ENCODE measurements at regions not wholly inside any gene's neighbourhood (a gene's known extent, or its start where the extent isn't known, plus 50 kb on each side); places are given as distances from the start of the nearest gene placed in this dataset.

DNA sequence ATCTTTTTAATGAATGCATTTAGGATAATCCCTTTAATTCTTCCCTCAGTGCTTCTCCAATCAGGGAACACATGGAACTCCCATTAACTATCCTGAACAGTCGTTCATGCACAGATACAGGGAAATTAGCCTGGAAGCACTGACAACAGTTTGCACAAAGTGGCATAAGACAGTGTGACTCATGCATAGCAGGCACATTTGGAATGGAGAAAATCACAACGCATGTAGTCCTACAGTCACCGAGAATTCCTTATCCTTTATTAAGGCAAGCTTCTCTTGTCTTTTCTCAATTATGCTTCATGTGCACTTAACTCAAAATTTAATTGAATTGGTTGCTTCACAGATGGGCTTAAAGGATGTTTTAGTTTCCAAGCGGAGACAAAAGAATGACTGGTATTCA, 155.0 kb upstream of the CRBN start:
- no peak overlapping the region for H3K4me3 ChIP-seq (ENCODE audit: low read depth in 1 of 2, low read length in 2 of 2)
- H3K9ac ChIP-seq (ENCODE audit: low read depth, low read length) = no peak overlapping the region
- H3K4me2 ChIP-seq (ENCODE audit: insufficient read depth, low read length) = no peak overlapping the region
- no peaks in the 10 kb centered on the region for H3K9me3 ChIP-seq (ENCODE audit: insufficient read depth, low read length, severe bottlenecking)
- H3K4me1 ChIP-seq (ENCODE audit: insufficient read depth, low read length) = no peaks in the 10 kb centered on the region
- H2AFZ ChIP-seq (ENCODE audit: low read depth, low read length) = no peak overlapping the region
- H4K20me1 ChIP-seq (ENCODE audit: insufficient read depth, low read length) = no peaks in the 10 kb centered on the region
- TF ChIP-seq CTCF (IDR thresholded peaks at IDR 0.05; ENCODE audit: borderline replicate concordance, extremely low read depth, low read length, poor library complexity, severe bottlenecking) = no peak
- TF ChIP-seq EZH2 (IDR thresholded peaks at IDR 0.05; ENCODE audit: borderline replicate concordance, low read depth, low read length, severe bottlenecking) = no peak
- no peak for ATAC-seq (ENCODE audit: insufficient read depth, low read depth)
- H3K36me3 ChIP-seq (ENCODE audit: insufficient read depth, low read length) = no peaks in the 10 kb centered on the region
- DNase-seq = no peak
- H3K27me3 ChIP-seq (ENCODE audit: insufficient read depth, low read length, poor library complexity) = no peaks in the 10 kb centered on the region
- no peaks in the 10 kb centered on the region for H3K79me2 ChIP-seq (ENCODE audit: insufficient read depth, low read length)
- H3K27ac ChIP-seq (ENCODE audit: low read length) = no peak overlapping the region

- no peak overlapping the region for H3K4me3 ChIP-seq (ENCODE audit: low read depth in 1 of 2, low read length in 2 of 2)
- H3K4me2 ChIP-seq (ENCODE audit: insufficient read depth, low read length) = no peak overlapping the region
- H3K27me3 ChIP-seq (ENCODE audit: insufficient read depth, low read length, poor library complexity) = no peaks in the 10 kb centered on the region
- TF ChIP-seq EZH2 (IDR thresholded peaks at IDR 0.05; ENCODE audit: borderline replicate concordance, low read depth, low read length, severe bottlenecking) (no peak), CTCF (IDR thresholded peaks at IDR 0.05; ENCODE audit: borderline replicate concordance, extremely low read depth, low read length, poor library complexity, severe bottlenecking) (no peak)
- H3K9ac ChIP-seq (ENCODE audit: low read depth, low read length) = no peak overlapping the region
- DNase-seq (no peak), ATAC-seq (ENCODE audit: insufficient read depth, low read depth) (no peak)
- H3K79me2 ChIP-seq (ENCODE audit: insufficient read depth, low read length) = no peaks in the 10 kb centered on the region
- no peaks in the 10 kb centered on the region for H4K20me1 ChIP-seq (ENCODE audit: insufficient read depth, low read length)
- H3K27ac ChIP-seq (ENCODE audit: low read length) = no peak overlapping the region
- H2AFZ ChIP-seq (ENCODE audit: low read depth, low read length) = no peak overlapping the region
- H3K4me1 ChIP-seq (ENCODE audit: insufficient read depth, low read length) = no peaks in the 10 kb centered on the region
- H3K9me3 ChIP-seq (ENCODE audit: insufficient read depth, low read length, severe bottlenecking) = no peaks in the 10 kb centered on the region
- H3K36me3 ChIP-seq (ENCODE audit: insufficient read depth, low read length) = no peaks in the 10 kb centered on the region
Measured at GRCh38 chr3:3333571-3333970, 154.1 kb upstream of the CRBN start.

GRCh38 chr3:3316521-3316920, 137.0 kb upstream of the CRBN start:
- H3K36me3 ChIP-seq (ENCODE audit: insufficient read depth, low read length) = no peaks in the 10 kb centered on the region
- no peaks in the 10 kb centered on the region for H3K27me3 ChIP-seq (ENCODE audit: insufficient read depth, low read length, poor library complexity)
- H3K9ac ChIP-seq (ENCODE audit: low read depth, low read length) = no peak overlapping the region
- H3K4me2 ChIP-seq (ENCODE audit: insufficient read depth, low read length) = no peak overlapping the region
- no peaks in the 10 kb centered on the region for H3K4me1 ChIP-seq (ENCODE audit: insufficient read depth, low read length)
- H4K20me1 ChIP-seq (ENCODE audit: insufficient read depth, low read length) = no peaks in the 10 kb centered on the region
- H3K4me3 ChIP-seq (ENCODE audit: low read depth in 1 of 2, low read length in 2 of 2) = no peak overlapping the region
- no peak for ATAC-seq (ENCODE audit: insufficient read depth, low read depth)
- TF ChIP-seq CTCF (IDR thresholded peaks at IDR 0.05; ENCODE audit: borderline replicate concordance, extremely low read depth, low read length, poor library complexity, severe bottlenecking) (no peak), EZH2 (IDR thresholded peaks at IDR 0.05; ENCODE audit: borderline replicate concordance, low read depth, low read length, severe bottlenecking) (no peak)
- no peak for DNase-seq
- H3K79me2 ChIP-seq (ENCODE audit: insufficient read depth, low read length) = no peaks in the 10 kb centered on the region
- H3K9me3 ChIP-seq (ENCODE audit: insufficient read depth, low read length, severe bottlenecking) = no peaks in the 10 kb centered on the region
- H2AFZ ChIP-seq (ENCODE audit: low read depth, low read length) = no peak overlapping the region
- H3K27ac ChIP-seq (ENCODE audit: low read length) = no peak overlapping the region

DNA sequence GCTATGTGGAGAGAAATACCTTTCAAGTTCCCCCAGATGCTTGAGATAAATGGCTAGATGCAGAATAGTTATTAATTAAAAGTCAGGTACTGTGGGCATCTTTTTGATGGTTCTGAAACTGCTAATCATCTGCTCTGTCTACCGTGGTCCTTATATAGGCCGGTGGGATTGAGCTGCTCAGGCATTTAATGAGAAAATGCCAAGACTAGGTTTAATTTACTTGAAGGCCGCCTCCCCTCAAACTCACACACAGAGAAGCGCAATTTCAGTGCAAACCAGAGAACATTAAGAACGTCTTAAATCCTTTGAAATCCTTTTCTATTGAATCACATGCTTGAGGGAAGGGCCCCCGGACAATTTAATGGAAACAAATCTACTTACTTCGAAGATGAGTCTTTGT, 136.4 kb upstream of the CRBN start:
- Histone ChIP-seq H3K4me2 (ENCODE audit: insufficient read depth, low read length) (no peak overlapping the region), H3K9me3 (ENCODE audit: insufficient read depth, low read length, severe bottlenecking) (no peaks in the 10 kb centered on the region), H3K9ac (ENCODE audit: low read depth, low read length) (no peak overlapping the region), H3K4me3 (ENCODE audit: low read depth in 1 of 2, low read length in 2 of 2) (no peak overlapping the region), H3K79me2 (ENCODE audit: insufficient read depth, low read length) (no peaks in the 10 kb centered on the region), H3K36me3 (ENCODE audit: insufficient read depth, low read length) (no peaks in the 10 kb centered on the region), H3K4me1 (ENCODE audit: insufficient read depth, low read length) (no peaks in the 10 kb centered on the region), H4K20me1 (ENCODE audit: insufficient read depth, low read length) (no peaks in the 10 kb centered on the region), H3K27ac (ENCODE audit: low read length) (no peak overlapping the region), H3K27me3 (ENCODE audit: insufficient read depth, low read length, poor library complexity) (no peaks in the 10 kb centered on the region), H2AFZ (ENCODE audit: low read depth, low read length) (no peak overlapping the region)
- TF ChIP-seq EZH2 (IDR thresholded peaks at IDR 0.05; ENCODE audit: borderline replicate concordance, low read depth, low read length, severe bottlenecking) (no peak), CTCF (IDR thresholded peaks at IDR 0.05; ENCODE audit: borderline replicate concordance, extremely low read depth, low read length, poor library complexity, severe bottlenecking) (no peak)
- no peak for ATAC-seq (ENCODE audit: insufficient read depth, low read depth)
- DNase-seq = no peak
